Activated B cell treated with CpG ODN at 0.5 μM for 24 hours (primary cell): ENCODE measurements at regions not wholly inside any gene's neighbourhood (a gene's known extent, or its start where the extent isn't known, plus 50 kb on each side); places are given as distances from the start of the nearest gene placed in this dataset.

ENCODE experiments used
- ATAC-seq: fragments of 200-7000 bp; cut with Tn5 transposase; one replicate; pipeline ENCODE4 v1.10.0; 2021; ENCODE audit warnings: low read depth, mild to moderate bottlenecking, moderate library complexity
- CTCF ChIA-PET: fragments of 350-600 bp; sonication (Branson Sonifier 250); formaldehyde crosslinking; loops from one replicate; lab custom pipeline; 2021; ENCODE audit warnings: antibody characterized with exemption; lab: Charles Lee
- POLR2A ChIA-PET: fragments of 350-600 bp; sonication (Branson Sonifier 250); formaldehyde crosslinking; loops from one replicate; lab custom pipeline; 2021; ENCODE audit warnings: antibody characterized with exemption; lab: Charles Lee
- DNase-seq: peaks from one replicate; pipeline ENCODE4 v3.0.0; 2022
- H3K27ac Mint-ChIP-seq: one replicate; pipeline ENCODE4 v1.8.0; 2020; ENCODE audit warnings: mixed read lengths
- H3K27me3 Mint-ChIP-seq: one replicate; pipeline ENCODE4 v1.8.0; 2021; ENCODE audit warnings: mixed read lengths
- H3K36me3 Mint-ChIP-seq: one replicate; pipeline ENCODE4 v1.8.0; 2021; ENCODE audit warnings: low read depth, mixed read lengths
- H3K4me1 Mint-ChIP-seq: one replicate; pipeline ENCODE4 v1.8.0; 2021; ENCODE audit warnings: mixed read lengths
- H3K4me3 Mint-ChIP-seq: one replicate; pipeline ENCODE4 v1.8.0; 2020; ENCODE audit warnings: mild to moderate bottlenecking, mixed read lengths
- H3K9me3 Mint-ChIP-seq: one replicate; pipeline ENCODE4 v1.8.0; 2020; ENCODE audit warnings: mixed read lengths
- CTCF ChIP-seq: fragments of 200-600 bp; IDR thresholded peaks from one replicate; pipeline ENCODE4 v1.8.0; 2022; ENCODE audit warnings: antibody characterized with exemption, mild to moderate bottlenecking
- intact Hi-C: fragments of 100-400 bp; cut with micrococcal nuclease; formaldehyde crosslinking; loops from one replicate; pipeline ENCODE4 v1.15.1; 2024

GRCh38 chr11:10625982-10626311 is 57.5 kb upstream of the LYVE1 start:
- intact Hi-C loops, result no loop called here
- H3K9me3 Mint-ChIP-seq, result no peaks in the 10 kb centered on the region
- no peak for ATAC-seq
- H3K4me3 Mint-ChIP-seq, result no peak overlapping the region
- DNase-seq, result no peak
- H3K27me3 Mint-ChIP-seq, result no peaks in the 10 kb centered on the region
- ChIA-PET POLR2A (interaction anchor here (0.7 to 2.4 kb wide), 3 partner anchors 14 to 22 kb away, joined by 4 to 5 read pairs (median 4); no protein-coding TSS in a partner anchor), CTCF (interaction anchor here (1.0 to 2.0 kb wide), 3 partner anchors 9 to 84 kb away, joined by 3 to 5 read pairs (median 4); no protein-coding TSS in a partner anchor)
- peaks cover 85% of the 10 kb centered on the region for H3K4me1 Mint-ChIP-seq
- no peaks in the 10 kb centered on the region for H3K36me3 Mint-ChIP-seq
- no peak overlapping the region for H3K27ac Mint-ChIP-seq
- TF ChIP-seq CTCF, result no peak

- ATAC-seq (no peak), DNase-seq (no peak)
- no peaks in the 10 kb centered on the region for H3K36me3 Mint-ChIP-seq
- no peak for TF ChIP-seq CTCF
- intact Hi-C loops, result no loop called here
- no peak overlapping the region for H3K4me3 Mint-ChIP-seq
- H3K4me1 Mint-ChIP-seq, result peaks cover 84% of the 10 kb centered on the region
- no peaks in the 10 kb centered on the region for H3K27me3 Mint-ChIP-seq
- H3K9me3 Mint-ChIP-seq, result no peaks in the 10 kb centered on the region
- CTCF ChIA-PET, result interaction anchor here (1.0 to 2.0 kb wide), 3 partner anchors 8 to 84 kb away, joined by 3 to 5 read pairs (median 4); no protein-coding TSS in a partner anchor
- POLR2A ChIA-PET, result interaction anchor here (2.4 kb wide), 1 partner anchor 17 kb away, joined by 5 read pairs; no protein-coding TSS in a partner anchor
- H3K27ac Mint-ChIP-seq, result peak overlapping the region; percentile 95
These were observed 57.0 kb upstream of the LYVE1 start for GRCh38 chr11:10625281-10625981.

GRCh38 chr11:10623797-10624761 is 55.6 kb upstream of the LYVE1 start:
- Mint-ChIP-seq H3K4me1 (peaks cover 77% of the 10 kb centered on the region), H3K9me3 (no peaks in the 10 kb centered on the region), H3K27ac (peak overlapping the region; percentile 95), H3K36me3 (no peaks in the 10 kb centered on the region), H3K27me3 (no peaks in the 10 kb centered on the region), H3K4me3 (no peak overlapping the region)
- TF ChIP-seq CTCF, result no peak
- ATAC-seq, result peak; percentile 9
- DNase-seq, result no peak
- POLR2A ChIA-PET, result interaction anchor here (0.7 to 3.9 kb wide), 12 partner anchors 11 to 168 kb away, joined by 3 to 23 read pairs (median 4); partner anchors contain the start of genes AMPD3 and RNF141
- CTCF ChIA-PET, result interaction anchor here (0.9 to 1.7 kb wide), 8 partner anchors 11 to 173 kb away, joined by 3 to 7 read pairs (median 3); partner anchors contain the start of genes CTR9 and RNF141
- intact Hi-C loops, result loop anchor here (1.0 to 2.0 kb wide), 3 partner anchors 17 to 111 kb away; no protein-coding TSS in a partner anchor

GRCh38 chr11:10622957-10623791 is 54.7 kb upstream of the LYVE1 start:
- ATAC-seq (peak; percentile 88), DNase-seq (peak; percentile 52)
- Mint-ChIP-seq H3K4me1 (peaks cover 76% of the 10 kb centered on the region), H3K36me3 (no peaks in the 10 kb centered on the region), H3K27me3 (no peaks in the 10 kb centered on the region), H3K4me3 (peak overlapping the region; percentile 48), H3K27ac (peak overlapping the region; percentile 95), H3K9me3 (no peaks in the 10 kb centered on the region)
- no peak for TF ChIP-seq CTCF
- CTCF ChIA-PET, result interaction anchor here (0.6 to 1.7 kb wide), 14 partner anchors 10 to 197 kb away, joined by 3 to 7 read pairs (median 3); partner anchors contain the start of genes CTR9 and RNF141
- POLR2A ChIA-PET, result interaction anchor here (0.6 to 3.9 kb wide), 13 partner anchors 10 to 167 kb away, joined by 3 to 23 read pairs (median 4); partner anchors contain the start of genes AMPD3 and RNF141
- intact Hi-C loops, result loop anchor here (1.0 to 2.0 kb wide), 2 partner anchors 17 to 18 kb away; no protein-coding TSS in a partner anchor
